Heart right ventricle (tissue), 16 donors: ENCODE measurements at regions not wholly inside any gene's neighbourhood (a gene's known extent, or its start where the extent isn't known, plus 50 kb on each side); places are given as distances from the start of the nearest gene placed in this dataset.
"Not testable (repeated sequence)": the region's sequence is repeated elsewhere in the genome, so short reads cannot be mapped to it uniquely, and the experiment has no call there.

Source experiments
- ATAC-seq, 8 donors: fragments of 200-7000 bp; cut with Tn5 transposase; one replicate each; pipeline ENCODE4 v1.9.1; 2020; ENCODE audit warnings: mild to moderate bottlenecking in 8 of 8, moderate library complexity in 8 of 8, moderate number of reproducible peaks in 1 of 8
- DNase-seq, 2 donors: peaks; one replicate each; pipeline ENCODE4 v3.0.0-alpha.2; 2020
- H3K27ac ChIP-seq, 10 donors: fragments of 200-600 bp; sonication (generic) in 2 of 10; one replicate each; pipeline versions ENCODE4 v1.5.0 to v1.8.0; 2020 to 2022; ENCODE audit warnings: mild to moderate bottlenecking in 3 of 10
- H3K27me3 ChIP-seq, 7 donors: fragments of 200-600 bp; one replicate each; pipeline ENCODE4 v1.8.0; 2021 to 2022; ENCODE audit warnings: mild to moderate bottlenecking in 2 of 7
- H3K36me3 ChIP-seq, 9 donors: fragments of 200-600 bp; sonication (generic) in 1 of 9; one replicate each; pipeline versions ENCODE4 v1.5.0 to v1.8.0; 2020 to 2022; ENCODE audit warnings: mild to moderate bottlenecking in 2 of 9
- H3K4me1 ChIP-seq, 9 donors: fragments of 200-600 bp; sonication (generic) in 1 of 9; one replicate each; pipeline versions ENCODE4 v1.5.0 to v1.8.0; 2020 to 2022; ENCODE audit warnings: mild to moderate bottlenecking in 4 of 9
- H3K4me3 ChIP-seq, 10 donors: fragments of 200-600 bp; sonication (generic) in 2 of 10; one replicate each; pipeline versions ENCODE4 v1.5.0 to v1.8.0; 2020 to 2022; ENCODE audit warnings: mild to moderate bottlenecking in 7 of 10, moderate library complexity in 2 of 10
- H3K9me3 ChIP-seq, 11 donors: fragments of 200-600 bp in 10 of 11; sonication (generic) in 2 of 11; one replicate each; pipeline versions ENCODE4 v1.5.0 to v1.8.0; 2013 to 2022; ENCODE audit warnings: mild to moderate bottlenecking in 2 of 11, control low read depth in 1 of 11, moderate library complexity in 1 of 11
- WGBS, 2 donors: extraction: QIAGEN DNeasy Blood & Tissue Kit; methylation state at CpG; one replicate each; pipeline ENCODE4 v1.1.7; 2013; ENCODE audit warnings: inconsistent platforms in 1 of 2; 5-methylcytosine and 5-hydroxymethylcytosine counted together
- intact Hi-C, 10 donors: fragments of 100-400 bp; cut with DNase I; formaldehyde crosslinking; loops; one replicate each; pipeline versions ENCODE4 v1.11.1 to v1.14.2; 2022
- TF ChIP-seq, protein P1 (sequence below), 9 donors: fragments of 200-600 bp; sonication (generic) in 2 of 9; IDR thresholded peaks; one replicate each; pipeline versions ENCODE4 v1.5.0 to v1.8.0; 2021 to 2022; ENCODE audit warnings: antibody characterized with exemption in 9 of 9, mild to moderate bottlenecking in 5 of 9, moderate library complexity in 1 of 9
- donor health status: Arrhythmogenic right ventricular cardiomyopathy.
- donor health status: ischemic (EF 13 %, LVEDD 7.1; RV severe dilation, severe dysfunction).
- donor health status: healthy with polysubstance abuse.
- donor health status: DM: no; HTN: yes; CAD: no.
- donor health status: DM: no; HTN: no; CAD: no.
- donor health status: ischemic (EF 25% LVEDD 6.9; RV normal size, moderate dysfunction).
- donor health status: ischemic (EF 25% LVEDD 5.7; RV mildly dilated, moderate dysfunction).
- donor health status: healthy.
- donor health status: DM: yes; HTN: yes; CAD: no.
- donor health status: Ischemic cardiomyopathy.
- donor health status: ischemic (EF 35%, LVEDD 5.7; RV mildly dilated, moderate dysfunction).
- donor health status: nonischemic (EF 11% LVEDD 7.7; RV severe dilation, severe dysfunction).
- donor health status: DM: yes; HTN: yes; CAD: no.
- donor health status: PGD.
- donor health status: ischemic (EF 29% LVEDD 5.4; RV normal size, mild dysfunction).
- donor health status: nonischemic (EF 23%, LVEDD 6.1; RV moderate dilation, normal function).

DNA sequence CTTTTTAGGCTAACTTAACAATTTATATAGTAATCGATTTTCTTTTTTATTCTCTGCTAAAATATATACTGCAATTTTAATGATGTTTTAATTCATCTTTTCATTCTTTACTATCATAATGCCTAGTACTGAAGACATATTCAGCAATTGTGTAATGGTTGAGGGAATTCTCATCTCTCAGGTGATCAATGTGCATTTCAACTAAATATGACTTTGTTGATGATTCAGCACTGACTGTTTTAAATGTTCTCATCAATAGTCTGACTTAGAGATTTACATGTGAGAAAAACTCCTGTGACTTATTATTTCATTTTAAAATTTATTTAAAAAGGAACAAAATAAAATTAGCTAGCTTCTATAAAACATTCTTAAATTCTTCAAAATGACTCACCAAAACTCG, 1450.3 kb downstream of the STIM2 start:
- no peaks in the 10 kb centered on the region for H3K4me1 ChIP-seq
- no peak overlapping the region for H3K4me3 ChIP-seq
- H3K9me3 ChIP-seq, result peaks cover 0 to 8% (median 0%) of the 10 kb centered on the region in 11 donors
- TF ChIP-seq, protein P1, sequence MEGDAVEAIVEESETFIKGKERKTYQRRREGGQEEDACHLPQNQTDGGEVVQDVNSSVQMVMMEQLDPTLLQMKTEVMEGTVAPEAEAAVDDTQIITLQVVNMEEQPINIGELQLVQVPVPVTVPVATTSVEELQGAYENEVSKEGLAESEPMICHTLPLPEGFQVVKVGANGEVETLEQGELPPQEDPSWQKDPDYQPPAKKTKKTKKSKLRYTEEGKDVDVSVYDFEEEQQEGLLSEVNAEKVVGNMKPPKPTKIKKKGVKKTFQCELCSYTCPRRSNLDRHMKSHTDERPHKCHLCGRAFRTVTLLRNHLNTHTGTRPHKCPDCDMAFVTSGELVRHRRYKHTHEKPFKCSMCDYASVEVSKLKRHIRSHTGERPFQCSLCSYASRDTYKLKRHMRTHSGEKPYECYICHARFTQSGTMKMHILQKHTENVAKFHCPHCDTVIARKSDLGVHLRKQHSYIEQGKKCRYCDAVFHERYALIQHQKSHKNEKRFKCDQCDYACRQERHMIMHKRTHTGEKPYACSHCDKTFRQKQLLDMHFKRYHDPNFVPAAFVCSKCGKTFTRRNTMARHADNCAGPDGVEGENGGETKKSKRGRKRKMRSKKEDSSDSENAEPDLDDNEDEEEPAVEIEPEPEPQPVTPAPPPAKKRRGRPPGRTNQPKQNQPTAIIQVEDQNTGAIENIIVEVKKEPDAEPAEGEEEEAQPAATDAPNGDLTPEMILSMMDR (IDR thresholded peaks at IDR 0.05), result no peak
- intact Hi-C loops, result no loop called here
- H3K27ac ChIP-seq, result no peak overlapping the region
- H3K27me3 ChIP-seq, result no peaks in the 10 kb centered on the region
- 87 to 89% methylated on average over 2 of the region's 2 CpGs for WGBS, 2 donors
- DNase-seq (no peak), ATAC-seq (no peak)
- no peaks in the 10 kb centered on the region for H3K36me3 ChIP-seq

DNA sequence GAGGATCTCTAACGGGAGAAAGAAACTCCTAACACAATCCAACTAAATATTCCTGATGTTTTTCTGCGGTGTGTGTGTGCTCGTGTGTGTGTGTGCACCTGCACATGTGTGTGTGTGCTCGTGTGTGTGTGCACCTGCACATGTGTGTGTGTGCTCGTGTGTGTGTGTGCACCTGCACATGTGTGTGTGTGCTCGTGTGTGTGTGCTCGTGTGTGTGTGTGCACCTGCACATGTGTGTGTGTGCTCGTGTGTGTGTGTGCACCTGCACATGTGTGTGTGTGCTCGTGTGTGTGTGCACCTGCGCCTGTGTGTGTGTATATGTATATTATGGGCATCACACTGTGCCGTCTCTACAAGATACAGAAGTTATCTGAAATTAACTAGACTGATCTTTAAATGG, 1451.9 kb downstream of the STIM2 start:
- H3K9me3 ChIP-seq, intact Hi-C loops, DNase-seq, H3K27ac ChIP-seq, H3K4me1 ChIP-seq, ATAC-seq, H3K4me3 ChIP-seq, H3K27me3 ChIP-seq, H3K36me3 ChIP-seq: not testable (repeated sequence)
- WGBS, 2 donors, result 79 to 87% methylated on average over 11 of the region's 11 CpGs

DNA sequence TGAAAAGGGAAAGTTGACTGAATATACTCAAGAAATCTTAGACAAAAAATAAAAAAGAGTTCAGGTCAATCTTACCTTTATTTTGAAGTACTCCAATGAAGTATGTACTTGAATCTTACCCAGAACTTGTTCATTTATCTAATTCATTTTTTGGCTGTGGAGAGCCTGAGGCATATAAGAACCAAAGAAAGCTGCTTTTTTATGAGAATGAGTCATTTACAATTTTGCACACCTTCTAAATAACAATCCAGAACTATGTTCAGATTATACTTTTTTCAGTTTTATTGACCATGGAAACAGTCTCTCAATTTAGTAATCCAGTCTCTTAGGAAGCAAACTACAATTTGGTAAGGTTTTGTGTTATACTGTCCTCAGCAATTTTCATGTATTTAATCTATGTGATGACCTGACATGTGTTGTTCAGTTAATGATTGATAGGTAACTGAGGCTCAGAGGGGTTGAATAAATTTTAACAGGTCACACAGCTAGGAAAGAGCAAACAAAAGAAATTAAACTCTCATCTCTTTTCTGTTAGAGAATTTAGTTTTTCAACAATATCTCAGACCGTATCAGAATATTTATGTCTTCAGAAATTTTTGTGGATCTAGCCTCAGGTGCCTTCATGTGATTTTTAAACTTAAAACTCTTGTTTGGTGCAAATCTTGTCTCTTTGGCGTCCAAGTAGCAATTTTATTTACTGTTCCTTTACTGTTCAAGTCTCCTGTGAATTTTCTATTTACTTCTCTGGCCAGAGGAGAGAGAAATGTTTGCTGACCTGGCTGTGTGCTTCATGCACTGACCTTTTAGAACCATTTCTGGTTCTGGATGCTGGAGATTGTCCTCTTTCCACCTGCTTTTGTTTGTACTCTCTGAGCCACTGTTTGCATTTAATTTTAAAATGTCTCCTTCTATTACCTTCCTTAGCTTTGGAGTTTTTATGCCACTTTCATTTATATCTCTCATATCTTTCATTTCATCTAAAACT, 1453.4 kb downstream of the STIM2 start:
- intact Hi-C loops, result no loop called here
- ATAC-seq (no peak), DNase-seq (no peak)
- Histone ChIP-seq H3K27me3 (no peaks in the 10 kb centered on the region), H3K9me3 (peaks cover 0 to 8% (median 0%) of the 10 kb centered on the region in 11 donors), H3K36me3 (no peaks in the 10 kb centered on the region), H3K4me1 (no peaks in the 10 kb centered on the region), H3K4me3 (no peak overlapping the region), H3K27ac (no peak overlapping the region)
- 67 to 73% methylated on average over 2 of the region's 2 CpGs for WGBS, 2 donors
- TF ChIP-seq, protein P1 (IDR thresholded peaks at IDR 0.05), result no peak

DNA sequence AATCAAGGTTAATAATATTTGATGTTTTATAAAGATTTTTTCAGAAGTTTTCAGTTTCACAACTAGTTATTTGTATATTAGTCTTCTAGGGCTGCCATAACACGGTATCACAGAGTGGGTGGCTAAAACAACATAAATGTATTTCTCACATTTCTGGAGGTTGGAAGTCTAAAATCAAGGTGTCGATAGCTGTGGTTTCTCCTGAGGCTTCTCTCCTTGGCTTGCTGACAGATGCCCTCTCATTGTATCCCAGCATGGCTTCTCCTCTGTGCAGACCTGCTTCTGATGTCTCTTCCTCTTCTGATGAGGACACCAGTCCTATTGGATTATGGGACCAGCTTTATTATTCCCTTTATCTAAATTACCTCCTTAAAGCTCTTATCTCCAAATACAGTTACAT, 1456.6 kb downstream of the STIM2 start:
- 78 to 83% methylated on average over 2 of the region's 2 CpGs for WGBS, 2 donors
- intact Hi-C loops, result no loop called here
- Histone ChIP-seq H3K27me3 (no peaks in the 10 kb centered on the region), H3K9me3 (no peaks in the 10 kb centered on the region), H3K36me3 (no peaks in the 10 kb centered on the region), H3K4me3 (no peak overlapping the region), H3K4me1 (no peaks in the 10 kb centered on the region), H3K27ac (no peak overlapping the region)
- ATAC-seq, result no peak
- TF ChIP-seq, protein P1 (IDR thresholded peaks at IDR 0.05), result no peak
- no peak for DNase-seq

DNA sequence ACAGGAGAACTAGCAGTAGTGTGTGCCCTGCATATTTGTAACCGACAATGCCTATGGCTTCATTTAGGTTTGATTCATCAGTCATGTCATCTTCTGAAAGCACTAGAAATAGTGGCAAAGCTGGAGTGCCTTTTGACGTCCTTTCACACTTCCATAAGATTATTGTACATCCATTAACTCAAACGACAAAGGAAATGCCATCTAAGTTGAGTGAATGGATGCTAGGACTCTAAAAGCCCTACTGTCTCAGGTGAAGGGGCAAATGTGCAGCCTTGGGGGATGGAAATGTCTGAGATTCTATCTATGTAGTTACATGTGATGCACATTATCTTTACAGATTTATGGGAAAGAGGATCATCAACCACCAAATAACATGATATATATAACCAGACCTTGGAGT, 1473.6 kb downstream of the STIM2 start:
- Histone ChIP-seq H3K27me3 (no peaks in the 10 kb centered on the region), H3K27ac (no peak overlapping the region), H3K4me3 (no peak overlapping the region), H3K9me3 (no peaks in the 10 kb centered on the region), H3K36me3 (no peaks in the 10 kb centered on the region), H3K4me1 (no peaks in the 10 kb centered on the region)
- ATAC-seq (no peak), DNase-seq (no peak)
- TF ChIP-seq, protein P1 (IDR thresholded peaks at IDR 0.05), result no peak
- 77 to 80% methylated on average over 3 of the region's 3 CpGs for WGBS, 2 donors
- intact Hi-C loops, result no loop called here
